AG04450 (cell line): ENCODE measurements at regions not wholly inside any gene's neighbourhood (a gene's known extent, or its start where the extent isn't known, plus 50 kb on each side); places are given as distances from the start of the nearest gene placed in this dataset.

Experiments used
- CTCF ChIA-PET: fragments of 300-600, 350-600 bp; formaldehyde crosslinking; extraction: SDS; loops from one replicate; lab custom pipeline; 2022; ENCODE audit warnings: antibody characterized with exemption, inconsistent platforms; lab: Charles Lee
- POLR2A ChIA-PET: fragments of 350-600 bp; formaldehyde crosslinking; extraction: SDS; loops from one replicate; lab custom pipeline; 2021; ENCODE audit warnings: antibody characterized with exemption, inconsistent platforms; lab: Yijun Ruan, JAX
- DNase-seq: peaks from one replicate; pipeline ENCODE4 v3.0.0-alpha.2; 2011; ENCODE audit warnings: low read depth, low spot score
- H3K27ac ChIP-seq: one replicate; pipeline ENCODE4 v1.5.1; 2012; ENCODE audit warnings: low read depth, low read length, control low read depth
- H3K27me3 ChIP-seq: one replicate; pipeline ENCODE4 v1.6.0; 2012; ENCODE audit warnings: low read length; ENCODE audit not compliant: control insufficient read depth, insufficient read depth
- H3K4me3 ChIP-seq: 2 replicates; pipeline ENCODE4 v1.5.1; 2011; ENCODE audit warnings: mild to moderate bottlenecking, low read depth, low read length, control low read depth
- H3K9me3 ChIP-seq: 2 replicates; pipeline ENCODE4 v1.5.1; 2012; ENCODE audit warnings: low read length; ENCODE audit not compliant: control insufficient read depth, insufficient read depth
- CTCF ChIP-seq: IDR thresholded peaks from 2 replicates; pipeline ENCODE4 v1.5.1; 2011; ENCODE audit warnings: low read depth, low read length, control low read depth, inconsistent platforms

DNA sequence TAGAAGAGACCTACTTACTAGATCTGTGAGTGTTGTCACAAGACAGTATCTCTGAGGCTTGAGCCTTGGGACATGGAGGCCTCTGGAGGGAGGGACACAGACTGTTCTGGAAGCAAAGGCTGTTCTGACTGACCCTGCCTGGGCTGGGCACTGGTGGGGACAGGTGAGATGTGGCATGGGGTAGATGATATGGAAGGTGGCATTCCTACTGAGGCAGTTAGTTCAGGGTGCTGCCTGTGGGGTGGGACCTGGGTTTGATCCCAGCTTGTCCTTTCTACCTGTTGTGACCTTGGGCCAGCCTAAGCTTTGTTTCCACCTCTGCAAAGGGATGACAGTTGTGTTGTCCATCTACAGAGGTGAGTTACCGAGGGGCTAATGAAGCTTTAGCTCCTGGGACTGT, 140.2 kb downstream of the C9orf50 start:
- no peak for DNase-seq
- H3K9me3 ChIP-seq: no peaks in the 10 kb centered on the region
- no peak for TF ChIP-seq CTCF
- POLR2A ChIA-PET: interaction anchor here (0.6 to 0.7 kb wide), 2 partner anchors 19 to 337 kb away, joined by 3 to 4 read pairs; no protein-coding TSS in a partner anchor
- no peaks in the 10 kb centered on the region for H3K27me3 ChIP-seq
- no peak overlapping the region for H3K4me3 ChIP-seq
- no peak overlapping the region for H3K27ac ChIP-seq
- CTCF ChIA-PET: interaction anchor here (1.0 kb wide), 1 partner anchor 20 kb away, joined by 3 read pairs; no protein-coding TSS in a partner anchor

GRCh38 chr9:129480227-129480626, 140.7 kb downstream of the C9orf50 start:
- ChIA-PET POLR2A (interaction anchor here (0.6 to 0.7 kb wide), 2 partner anchors 19 to 337 kb away, joined by 3 to 4 read pairs; no protein-coding TSS in a partner anchor), CTCF (no interaction called here)
- no peaks in the 10 kb centered on the region for H3K27me3 ChIP-seq
- peaks cover 1% of the 10 kb centered on the region for H3K9me3 ChIP-seq
- no peak overlapping the region for H3K27ac ChIP-seq
- no peak for DNase-seq
- no peak overlapping the region for H3K4me3 ChIP-seq
- no peak for TF ChIP-seq CTCF

DNA sequence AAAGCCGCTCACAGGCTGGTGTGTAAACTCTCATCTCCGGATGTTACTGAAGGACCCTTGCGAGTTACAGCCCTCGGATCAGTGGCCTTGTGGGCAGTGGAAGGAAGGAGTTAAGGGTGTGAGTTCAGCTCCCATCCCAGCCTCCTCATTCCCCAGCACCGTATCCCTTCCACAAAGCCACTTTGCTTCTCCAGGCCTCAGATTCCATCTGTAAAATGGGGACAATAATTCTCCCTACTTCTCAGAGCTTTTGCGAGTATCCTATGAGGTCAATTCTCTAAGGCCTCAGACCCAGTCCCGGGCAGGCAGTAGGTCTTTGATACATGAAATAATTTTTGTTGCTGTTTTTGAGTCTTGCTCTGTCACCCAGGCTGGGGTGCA, 141.3 kb downstream of the C9orf50 start:
- Histone ChIP-seq H3K27ac (no peak overlapping the region), H3K9me3 (peaks cover 7% of the 10 kb centered on the region), H3K27me3 (no peaks in the 10 kb centered on the region), H3K4me3 (no peak overlapping the region)
- ChIA-PET CTCF (no interaction called here), POLR2A (no interaction called here)
- DNase-seq: no peak
- TF ChIP-seq CTCF: no peak

GRCh38 chr9:129478961-129479630, 141.8 kb downstream of the C9orf50 start:
- ChIA-PET CTCF (no interaction called here), POLR2A (no interaction called here)
- Histone ChIP-seq H3K4me3 (no peak overlapping the region), H3K27ac (peak overlapping the region; percentile 21), H3K27me3 (no peaks in the 10 kb centered on the region), H3K9me3 (peaks cover 11% of the 10 kb centered on the region)
- DNase-seq: no peak
- TF ChIP-seq CTCF: no peak

DNA sequence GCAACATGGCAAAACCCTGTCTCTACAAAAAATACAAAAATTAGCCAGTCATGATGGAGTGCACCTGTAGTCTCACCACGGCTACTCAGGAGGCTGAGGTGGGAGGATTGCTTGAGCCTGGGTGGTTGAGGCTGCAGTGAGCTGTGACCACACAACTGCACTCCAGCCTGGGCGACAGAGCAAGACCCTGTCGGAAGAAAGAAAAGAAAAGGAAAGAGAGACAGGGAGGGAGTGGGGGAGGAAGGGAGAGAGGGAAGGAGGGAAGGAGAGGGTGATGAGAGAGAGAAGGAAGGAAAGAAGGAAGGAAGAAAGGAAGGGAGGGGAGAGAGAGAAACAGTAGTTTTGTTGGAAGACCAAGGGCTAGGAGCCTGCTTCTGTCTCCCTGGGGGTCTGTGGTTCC, 142.4 kb downstream of the C9orf50 start:
- CTCF ChIA-PET: no interaction called here
- POLR2A ChIA-PET: no interaction called here

More for the DNA sequence above, 142.4 kb downstream of the C9orf50 start:
- Histone ChIP-seq H3K27me3 (no peaks in the 10 kb centered on the region), H3K27ac (no peak overlapping the region), H3K4me3 (no peak overlapping the region), H3K9me3 (peaks cover 11% of the 10 kb centered on the region)
- no peak for DNase-seq
- TF ChIP-seq CTCF: no peak
